ENCODE measurements at regions not wholly inside any gene's neighbourhood (a gene's known extent, or its start where the extent isn't known, plus 50 kb on each side); places are given as distances from the start of the nearest gene placed in this dataset.
"Not testable (repeated sequence)": the region's sequence is repeated elsewhere in the genome, so short reads cannot be mapped to it uniquely, and the experiment has no call there.

- no peak overlapping the region for H3K27ac ChIP-seq (ENCODE audit: low read length)
- H3K4me3 ChIP-seq (ENCODE audit: low read length): no peak overlapping the region
- H3K27me3 ChIP-seq (ENCODE audit: insufficient read depth, low read length): no peaks in the 10 kb centered on the region
- no peaks in the 10 kb centered on the region for H3K9me3 ChIP-seq (ENCODE audit: insufficient read depth, low read depth, low read length)
- no peaks in the 10 kb centered on the region for H3K4me1 ChIP-seq (ENCODE audit: insufficient read depth, low read length)
- H3K9ac ChIP-seq (ENCODE audit: low read depth, low read length): no peak overlapping the region
- no peaks in the 10 kb centered on the region for H3K36me3 ChIP-seq (ENCODE audit: insufficient read depth, low read depth, low read length)
Observed at GRCh38 chrX:45591650-45592049, 391.0 kb upstream of the DIPK2B start.

- no peak overlapping the region for H3K4me3 ChIP-seq (ENCODE audit: low read length)
- no peak overlapping the region for H3K27ac ChIP-seq (ENCODE audit: low read length)
- H3K9me3 ChIP-seq (ENCODE audit: insufficient read depth, low read depth, low read length): no peaks in the 10 kb centered on the region; the same call in 1 of the 2 replicates
- H3K9ac ChIP-seq (ENCODE audit: low read depth, low read length): no peak overlapping the region
- H3K36me3 ChIP-seq (ENCODE audit: insufficient read depth, low read depth, low read length): no peaks in the 10 kb centered on the region
- H3K4me1 ChIP-seq (ENCODE audit: insufficient read depth, low read length): no peaks in the 10 kb centered on the region
- no peaks in the 10 kb centered on the region for H3K27me3 ChIP-seq (ENCODE audit: insufficient read depth, low read length)
Observed at GRCh38 chrX:45584717-45585116, 384.0 kb upstream of the DIPK2B start.

- Histone ChIP-seq H3K27ac (ENCODE audit: low read length) (no peak overlapping the region), H3K4me3 (ENCODE audit: low read length) (no peak overlapping the region), H3K9me3 (ENCODE audit: insufficient read depth, low read depth, low read length) (no peaks in the 10 kb centered on the region; the same call in 1 of the 2 replicates), H3K27me3 (ENCODE audit: insufficient read depth, low read length) (no peaks in the 10 kb centered on the region), H3K36me3 (ENCODE audit: insufficient read depth, low read depth, low read length) (no peaks in the 10 kb centered on the region), H3K4me1 (ENCODE audit: insufficient read depth, low read length) (peaks cover 2% of the 10 kb centered on the region; the same call in 1 of the 2 replicates), H3K9ac (ENCODE audit: low read depth, low read length) (no peak overlapping the region)
Observed at GRCh38 chrX:45577361-45577760, 376.7 kb upstream of the DIPK2B start.

GRCh38 chrX:45571453-45571852, 370.8 kb upstream of the DIPK2B start:
- Histone ChIP-seq H3K9me3 (ENCODE audit: insufficient read depth, low read depth, low read length) (no peaks in the 10 kb centered on the region), H3K4me1 (ENCODE audit: insufficient read depth, low read length) (peaks cover 14% of the 10 kb centered on the region), H3K27ac (ENCODE audit: low read length) (no peak overlapping the region), H3K4me3 (ENCODE audit: low read length) (no peak overlapping the region), H3K36me3 (ENCODE audit: insufficient read depth, low read depth, low read length) (no peaks in the 10 kb centered on the region), H3K9ac (ENCODE audit: low read depth, low read length) (no peak overlapping the region), H3K27me3 (ENCODE audit: insufficient read depth, low read length) (no peaks in the 10 kb centered on the region)

- Histone ChIP-seq H3K27me3 (ENCODE audit: insufficient read depth, low read length) (no peaks in the 10 kb centered on the region), H3K36me3 (ENCODE audit: insufficient read depth, low read depth, low read length) (no peaks in the 10 kb centered on the region), H3K4me3 (ENCODE audit: low read length) (no peak overlapping the region), H3K9ac (ENCODE audit: low read depth, low read length) (no peak overlapping the region), H3K9me3 (ENCODE audit: insufficient read depth, low read depth, low read length) (no peaks in the 10 kb centered on the region), H3K27ac (ENCODE audit: low read length) (no peak overlapping the region), H3K4me1 (ENCODE audit: insufficient read depth, low read length) (peaks cover 3% of the 10 kb centered on the region; the same call in 1 of the 2 replicates)
Observed at GRCh38 chrX:45566456-45566855, 365.8 kb upstream of the DIPK2B start.

- H3K9ac ChIP-seq (ENCODE audit: low read depth, low read length): no peak overlapping the region
- no peaks in the 10 kb centered on the region for H3K9me3 ChIP-seq (ENCODE audit: insufficient read depth, low read depth, low read length)
- no peak overlapping the region for H3K4me3 ChIP-seq (ENCODE audit: low read length)
- H3K4me1 ChIP-seq (ENCODE audit: insufficient read depth, low read length): no peaks in the 10 kb centered on the region
- no peaks in the 10 kb centered on the region for H3K27me3 ChIP-seq (ENCODE audit: insufficient read depth, low read length)
- no peaks in the 10 kb centered on the region for H3K36me3 ChIP-seq (ENCODE audit: insufficient read depth, low read depth, low read length)
- no peak overlapping the region for H3K27ac ChIP-seq (ENCODE audit: low read length)
Observed at GRCh38 chrX:45557387-45557786, 356.7 kb upstream of the DIPK2B start.

- no peaks in the 10 kb centered on the region for H3K9me3 ChIP-seq (ENCODE audit: insufficient read depth, low read depth, low read length)
- H3K27me3 ChIP-seq (ENCODE audit: insufficient read depth, low read length): no peaks in the 10 kb centered on the region
- no peaks in the 10 kb centered on the region for H3K4me1 ChIP-seq (ENCODE audit: insufficient read depth, low read length)
- H3K9ac ChIP-seq (ENCODE audit: low read depth, low read length): no peak overlapping the region
- no peak overlapping the region for H3K27ac ChIP-seq (ENCODE audit: low read length)
- no peaks in the 10 kb centered on the region for H3K36me3 ChIP-seq (ENCODE audit: insufficient read depth, low read depth, low read length)
- H3K4me3 ChIP-seq (ENCODE audit: low read length): no peak overlapping the region
Observed at GRCh38 chrX:45554736-45555135, 354.1 kb upstream of the DIPK2B start.

GRCh38 chrX:45553417-45553816, 352.7 kb upstream of the DIPK2B start:
- no peaks in the 10 kb centered on the region for H3K27me3 ChIP-seq (ENCODE audit: insufficient read depth, low read length)
- no peak overlapping the region for H3K27ac ChIP-seq (ENCODE audit: low read length)
- H3K9ac ChIP-seq (ENCODE audit: low read depth, low read length): no peak overlapping the region
- no peaks in the 10 kb centered on the region for H3K36me3 ChIP-seq (ENCODE audit: insufficient read depth, low read depth, low read length)
- H3K4me3 ChIP-seq (ENCODE audit: low read length): no peak overlapping the region
- no peaks in the 10 kb centered on the region for H3K4me1 ChIP-seq (ENCODE audit: insufficient read depth, low read length)
- H3K9me3 ChIP-seq (ENCODE audit: insufficient read depth, low read depth, low read length): no peaks in the 10 kb centered on the region

- not testable (repeated sequence) for H3K27me3 ChIP-seq (ENCODE audit: insufficient read depth, low read length); H3K9ac ChIP-seq (ENCODE audit: low read depth, low read length); H3K4me1 ChIP-seq (ENCODE audit: insufficient read depth, low read length)
Observed at GRCh38 chrX:45546697-45547096, 346.0 kb upstream of the DIPK2B start.

GRCh38 chrX:45540181-45540580, 339.5 kb upstream of the DIPK2B start:
- no peaks in the 10 kb centered on the region for H3K9me3 ChIP-seq (ENCODE audit: insufficient read depth, low read depth, low read length)
- no peak overlapping the region for H3K4me3 ChIP-seq (ENCODE audit: low read length)
- no peak overlapping the region for H3K9ac ChIP-seq (ENCODE audit: low read depth, low read length)
- H3K27ac ChIP-seq (ENCODE audit: low read length): no peak overlapping the region
- no peaks in the 10 kb centered on the region for H3K4me1 ChIP-seq (ENCODE audit: insufficient read depth, low read length)
- no peaks in the 10 kb centered on the region for H3K36me3 ChIP-seq (ENCODE audit: insufficient read depth, low read depth, low read length)
- no peaks in the 10 kb centered on the region for H3K27me3 ChIP-seq (ENCODE audit: insufficient read depth, low read length)

More at GRCh38 chrX:45546697-45547096, 346.0 kb upstream of the DIPK2B start:
- H3K36me3 ChIP-seq (ENCODE audit: insufficient read depth, low read depth, low read length); H3K27ac ChIP-seq (ENCODE audit: low read length); H3K4me3 ChIP-seq (ENCODE audit: low read length): not testable (repeated sequence)
- peaks cover 14% of the 10 kb centered on the region for H3K9me3 ChIP-seq (ENCODE audit: insufficient read depth, low read depth, low read length)

GRCh38 chrX:45537936-45538335, 337.3 kb upstream of the DIPK2B start:
- no peaks in the 10 kb centered on the region for H3K4me1 ChIP-seq (ENCODE audit: insufficient read depth, low read length)
- H3K4me3 ChIP-seq (ENCODE audit: low read length): no peak overlapping the region
- H3K27me3 ChIP-seq (ENCODE audit: insufficient read depth, low read length): no peaks in the 10 kb centered on the region
- H3K27ac ChIP-seq (ENCODE audit: low read length): no peak overlapping the region
- H3K36me3 ChIP-seq (ENCODE audit: insufficient read depth, low read depth, low read length): no peaks in the 10 kb centered on the region
- H3K9me3 ChIP-seq (ENCODE audit: insufficient read depth, low read depth, low read length): no peaks in the 10 kb centered on the region
- H3K9ac ChIP-seq (ENCODE audit: low read depth, low read length): no peak overlapping the region

- Histone ChIP-seq H3K27ac (ENCODE audit: low read length) (no peak overlapping the region), H3K4me3 (ENCODE audit: low read length) (no peak overlapping the region), H3K9ac (ENCODE audit: low read depth, low read length) (no peak overlapping the region), H3K36me3 (ENCODE audit: insufficient read depth, low read depth, low read length) (no peaks in the 10 kb centered on the region), H3K27me3 (ENCODE audit: insufficient read depth, low read length) (no peaks in the 10 kb centered on the region), H3K9me3 (ENCODE audit: insufficient read depth, low read depth, low read length) (no peaks in the 10 kb centered on the region), H3K4me1 (ENCODE audit: insufficient read depth, low read length) (no peaks in the 10 kb centered on the region)
Observed at GRCh38 chrX:45527834-45528233, 327.2 kb upstream of the DIPK2B start.

GRCh38 chrX:45524805-45525204, 324.1 kb upstream of the DIPK2B start:
- Histone ChIP-seq H3K9ac (ENCODE audit: low read depth, low read length) (no peak overlapping the region), H3K27me3 (ENCODE audit: insufficient read depth, low read length) (no peaks in the 10 kb centered on the region), H3K4me3 (ENCODE audit: low read length) (no peak overlapping the region), H3K36me3 (ENCODE audit: insufficient read depth, low read depth, low read length) (no peaks in the 10 kb centered on the region), H3K27ac (ENCODE audit: low read length) (no peak overlapping the region), H3K9me3 (ENCODE audit: insufficient read depth, low read depth, low read length) (no peaks in the 10 kb centered on the region), H3K4me1 (ENCODE audit: insufficient read depth, low read length) (no peaks in the 10 kb centered on the region)
